Stimulated activated naive CD8-positive, alpha-beta T cell treated with anti-CD3 and anti-CD28 coated beads, Interleukin-15, amount 100 ng/mL, for 72 hours (primary cell): ENCODE measurements at regions not wholly inside any gene's neighbourhood (a gene's known extent, or its start where the extent isn't known, plus 50 kb on each side); places are given as distances from the start of the nearest gene placed in this dataset.

Experiments
- ATAC-seq: fragments of 150-1000 bp; cut with Tn5 transposase; 2 replicates; pipeline ENCODE4 v1.10.0; 2021; ENCODE audit warnings: mild to moderate bottlenecking, moderate library complexity
- DNase-seq, 2 donors: peaks; one replicate each; pipeline ENCODE4 v3.0.0; 2021 to 2022
- H3K27ac Mint-ChIP-seq, 2 donors: one replicate each; pipeline ENCODE4 v1.8.0; 2022; ENCODE audit warnings: mild to moderate bottlenecking in 2 of 2, mixed read lengths in 2 of 2, moderate library complexity in 2 of 2
- H3K27me3 Mint-ChIP-seq: one replicate; pipeline ENCODE4 v1.8.0; 2022; ENCODE audit warnings: mixed read lengths
- H3K4me1 Mint-ChIP-seq: one replicate; pipeline ENCODE4 v1.8.0; 2022; ENCODE audit warnings: mild to moderate bottlenecking, mixed read lengths
- H3K4me3 Mint-ChIP-seq, 2 donors: one replicate each; pipeline ENCODE4 v1.8.0; 2022; ENCODE audit warnings: mild to moderate bottlenecking in 2 of 2, mixed read lengths in 2 of 2, moderate library complexity in 1 of 2
- H3K9me3 Mint-ChIP-seq, 2 donors: one replicate each; pipeline ENCODE4 v1.8.0; 2022; ENCODE audit warnings: mixed read lengths in 2 of 2

GRCh38 chr4:19857380-19857779, 394.3 kb upstream of the SLIT2 start:
- Mint-ChIP-seq H3K27me3 (no peaks in the 10 kb centered on the region), H3K4me3 (no peak overlapping the region), H3K4me1 (no peaks in the 10 kb centered on the region), H3K9me3 (peaks cover 9 to 18% of the 10 kb centered on the region in 2 donors), H3K27ac (no peak overlapping the region)
- ATAC-seq = no peak
- no peak for DNase-seq

DNA sequence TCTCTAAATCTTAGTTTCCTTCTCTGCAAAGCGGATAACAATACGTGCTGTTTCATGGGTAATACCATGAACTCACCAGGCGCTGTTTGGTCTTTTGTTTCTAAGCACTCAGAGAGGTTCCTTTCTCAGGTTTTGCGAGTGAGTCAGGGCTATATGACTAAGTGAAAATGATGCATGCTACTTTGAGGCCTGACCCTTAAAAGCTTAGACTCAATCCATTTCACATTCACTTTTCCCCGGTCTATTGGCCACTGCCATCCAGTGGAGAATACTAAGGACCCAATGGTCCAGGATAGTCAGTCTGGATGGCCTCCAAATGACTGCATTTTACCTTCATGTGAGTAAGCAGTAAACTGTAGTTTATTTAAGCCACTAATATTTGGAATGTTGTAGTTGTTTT, 400.8 kb upstream of the SLIT2 start:
- Mint-ChIP-seq H3K27me3 (no peaks in the 10 kb centered on the region), H3K9me3 (peaks cover 5 to 9% of the 10 kb centered on the region in 2 donors), H3K27ac (no peak overlapping the region), H3K4me3 (no peak overlapping the region), H3K4me1 (no peaks in the 10 kb centered on the region)
- no peak for ATAC-seq
- DNase-seq = no peak

DNA sequence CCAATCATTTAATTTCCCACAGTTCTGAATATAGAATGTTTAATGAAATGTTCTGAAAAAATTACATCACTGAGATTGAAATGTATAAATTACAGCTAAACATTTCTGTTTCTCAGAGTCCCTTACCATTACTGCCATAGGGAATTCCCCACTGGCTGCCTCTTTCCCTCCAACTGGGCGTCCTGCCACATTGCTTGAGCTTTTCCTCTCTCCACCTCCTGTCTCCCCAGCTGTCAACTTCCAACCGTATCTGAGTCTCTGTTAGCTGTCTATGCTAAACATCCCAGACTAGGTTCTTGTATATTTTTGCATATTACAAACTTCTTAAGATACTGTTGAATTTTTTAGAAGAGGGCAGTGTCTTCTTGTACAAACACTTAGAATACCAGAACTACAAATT, 407.3 kb upstream of the SLIT2 start:
- no peak overlapping the region for H3K27ac Mint-ChIP-seq
- no peak overlapping the region for H3K4me3 Mint-ChIP-seq
- no peaks in the 10 kb centered on the region for H3K4me1 Mint-ChIP-seq
- ATAC-seq (no peak), DNase-seq (no peak)
- H3K9me3 Mint-ChIP-seq = peaks cover 8% of the 10 kb centered on the region in 2 donors
- no peaks in the 10 kb centered on the region for H3K27me3 Mint-ChIP-seq

DNA sequence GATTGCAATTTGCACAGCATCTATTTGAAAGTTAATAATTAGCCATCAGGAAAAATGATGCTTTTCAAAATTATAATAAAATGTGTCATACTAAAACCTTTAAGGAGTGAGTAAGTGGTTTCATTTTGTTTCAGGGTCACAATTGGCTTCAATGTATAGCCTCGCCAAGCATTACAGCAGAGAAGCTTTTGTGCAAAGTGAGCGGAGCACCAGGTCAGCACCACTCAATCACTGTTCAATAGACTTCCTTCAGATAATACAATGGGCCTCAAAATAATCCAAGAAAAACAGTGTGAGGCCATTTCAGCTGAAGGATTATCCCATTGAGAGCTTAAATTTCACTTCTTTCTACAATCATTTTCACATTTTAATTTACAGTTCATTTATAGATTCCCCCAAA, 409.2 kb upstream of the SLIT2 start:
- no peaks in the 10 kb centered on the region for H3K27me3 Mint-ChIP-seq
- DNase-seq (no peak), ATAC-seq (no peak)
- peaks cover 8% of the 10 kb centered on the region in 2 donors for H3K9me3 Mint-ChIP-seq
- H3K4me1 Mint-ChIP-seq = no peaks in the 10 kb centered on the region
- H3K27ac Mint-ChIP-seq = no peak overlapping the region
- H3K4me3 Mint-ChIP-seq = no peak overlapping the region

GRCh38 chr4:19838858-19839257, 412.8 kb upstream of the SLIT2 start:
- H3K4me3 Mint-ChIP-seq = no peak overlapping the region
- peaks cover 8 to 9% of the 10 kb centered on the region in 2 donors for H3K9me3 Mint-ChIP-seq

DNA sequence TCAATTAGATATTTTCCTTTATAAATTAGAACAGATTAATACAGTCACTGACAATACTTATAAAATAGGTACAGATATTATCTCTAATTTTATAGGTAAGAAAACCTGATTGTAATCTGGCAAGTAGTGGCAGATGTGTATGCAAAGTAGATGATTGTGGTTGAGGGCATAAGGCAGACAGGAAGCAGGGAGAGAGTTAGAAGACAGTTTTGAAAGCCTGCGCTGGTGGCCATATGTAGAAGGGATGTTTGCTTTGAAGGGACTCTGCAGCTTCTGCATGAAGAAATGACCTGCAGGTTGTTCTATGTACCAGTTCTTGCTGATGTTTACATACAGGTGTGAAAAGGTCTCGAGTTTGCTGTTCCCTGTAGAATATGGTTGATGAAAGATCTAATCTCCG, 416.3 kb upstream of the SLIT2 start:
- Mint-ChIP-seq H3K27ac (no peak overlapping the region), H3K4me3 (no peak overlapping the region), H3K4me1 (no peaks in the 10 kb centered on the region), H3K27me3 (no peaks in the 10 kb centered on the region), H3K9me3 (peaks cover 3 to 4% of the 10 kb centered on the region in 2 donors)
- ATAC-seq = no peak
- no peak for DNase-seq

More at GRCh38 chr4:19838858-19839257, 412.8 kb upstream of the SLIT2 start:
- no peak overlapping the region for H3K27ac Mint-ChIP-seq
- no peaks in the 10 kb centered on the region for H3K27me3 Mint-ChIP-seq
- DNase-seq (no peak), ATAC-seq (no peak)
- H3K4me1 Mint-ChIP-seq = no peaks in the 10 kb centered on the region

GRCh38 chr4:19832411-19832810, 419.3 kb upstream of the SLIT2 start:
- Mint-ChIP-seq H3K4me1 (no peaks in the 10 kb centered on the region), H3K27ac (no peak overlapping the region), H3K4me3 (no peak overlapping the region), H3K9me3 (peaks cover 10 to 12% of the 10 kb centered on the region in 2 donors), H3K27me3 (no peaks in the 10 kb centered on the region)
- DNase-seq = no peak
- ATAC-seq = no peak

DNA sequence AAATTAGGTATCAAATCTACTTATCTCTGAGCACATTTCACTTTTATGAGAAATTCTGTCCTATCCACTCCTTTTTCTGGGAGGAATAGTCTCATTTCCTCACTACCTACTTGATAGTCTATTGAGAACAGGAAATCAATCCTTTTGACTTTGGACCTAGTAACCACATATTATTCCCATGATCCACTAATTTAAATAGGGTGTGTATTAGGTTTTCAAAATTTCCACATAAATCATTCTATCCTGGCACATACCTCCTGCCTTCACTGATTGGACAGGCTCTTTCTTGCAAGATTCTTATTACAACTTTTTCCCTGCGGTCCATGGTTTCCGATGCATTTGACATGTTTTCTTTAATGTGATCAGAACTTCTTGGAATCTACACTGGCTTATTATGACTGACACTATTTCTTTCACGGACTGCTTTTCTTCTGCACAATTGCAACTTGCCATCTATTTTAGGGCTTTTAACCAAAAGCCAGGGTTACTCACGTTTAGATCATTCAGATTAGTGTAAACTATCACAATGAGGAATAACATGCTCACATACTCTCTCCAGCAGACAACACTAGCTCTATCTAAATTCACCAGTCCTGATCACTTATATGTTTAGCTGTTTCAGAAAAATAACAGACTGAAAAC, 419.9 kb upstream of the SLIT2 start:
- ATAC-seq (no peak), DNase-seq (no peak)
- Mint-ChIP-seq H3K27me3 (no peaks in the 10 kb centered on the region), H3K27ac (no peak overlapping the region), H3K4me3 (no peak overlapping the region), H3K4me1 (no peaks in the 10 kb centered on the region), H3K9me3 (peaks cover 8 to 10% of the 10 kb centered on the region in 2 donors)

DNA sequence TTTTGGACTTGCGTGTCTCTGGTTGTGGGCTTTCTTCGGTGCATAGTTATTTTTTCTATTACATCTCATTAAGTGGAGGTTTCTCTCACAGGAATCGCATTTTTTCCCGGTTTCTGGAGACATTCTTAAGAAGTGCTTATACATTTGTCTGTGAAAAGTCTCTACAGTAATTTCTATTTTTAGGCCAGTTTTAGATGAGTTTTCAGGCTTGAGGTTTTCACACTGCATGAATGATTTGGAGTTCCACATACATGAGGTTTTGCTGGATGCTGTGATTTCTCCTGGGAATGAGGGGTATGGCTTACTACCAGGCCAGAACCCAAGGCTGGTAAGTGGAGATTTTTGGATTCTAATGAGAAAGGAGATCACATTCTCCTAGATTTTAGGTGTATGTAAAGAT, 422.6 kb upstream of the SLIT2 start:
- no peak for DNase-seq
- Mint-ChIP-seq H3K4me1 (no peaks in the 10 kb centered on the region), H3K4me3 (no peak overlapping the region), H3K27me3 (no peaks in the 10 kb centered on the region), H3K27ac (no peak overlapping the region), H3K9me3 (peaks cover 7 to 10% of the 10 kb centered on the region in 2 donors)
- ATAC-seq = no peak

GRCh38 chr4:19823781-19824180, 427.9 kb upstream of the SLIT2 start:
- H3K4me3 Mint-ChIP-seq = no peak overlapping the region
- no peaks in the 10 kb centered on the region for H3K27me3 Mint-ChIP-seq
- no peak for ATAC-seq
- H3K27ac Mint-ChIP-seq = no peak overlapping the region
- DNase-seq = no peak
- no peaks in the 10 kb centered on the region for H3K4me1 Mint-ChIP-seq
- peaks cover 7 to 10% of the 10 kb centered on the region in 2 donors for H3K9me3 Mint-ChIP-seq

DNA sequence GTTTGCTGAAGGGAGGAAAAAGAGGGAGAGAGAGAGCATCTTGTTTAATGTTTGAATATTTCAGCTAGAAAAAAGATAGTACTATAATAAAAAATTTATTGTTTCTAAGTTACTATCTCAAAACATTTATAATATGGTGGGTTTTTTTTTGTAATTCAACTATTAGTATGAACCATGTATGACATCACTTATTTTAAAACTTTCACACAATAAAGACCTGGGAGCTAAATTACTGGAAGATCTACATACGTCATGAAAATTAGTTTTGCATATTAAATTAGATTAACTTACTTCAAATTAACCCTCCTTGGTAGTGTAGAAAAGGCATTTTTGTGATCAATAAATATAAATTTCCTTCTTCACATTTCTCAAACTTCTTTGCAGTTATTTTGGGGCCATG, 432.0 kb upstream of the SLIT2 start:
- Mint-ChIP-seq H3K9me3 (peaks cover 0 to 18% of the 10 kb centered on the region in 2 donors), H3K4me3 (no peak overlapping the region), H3K27ac (no peak overlapping the region), H3K4me1 (no peaks in the 10 kb centered on the region), H3K27me3 (no peaks in the 10 kb centered on the region)
- ATAC-seq (no peak), DNase-seq (no peak)

DNA sequence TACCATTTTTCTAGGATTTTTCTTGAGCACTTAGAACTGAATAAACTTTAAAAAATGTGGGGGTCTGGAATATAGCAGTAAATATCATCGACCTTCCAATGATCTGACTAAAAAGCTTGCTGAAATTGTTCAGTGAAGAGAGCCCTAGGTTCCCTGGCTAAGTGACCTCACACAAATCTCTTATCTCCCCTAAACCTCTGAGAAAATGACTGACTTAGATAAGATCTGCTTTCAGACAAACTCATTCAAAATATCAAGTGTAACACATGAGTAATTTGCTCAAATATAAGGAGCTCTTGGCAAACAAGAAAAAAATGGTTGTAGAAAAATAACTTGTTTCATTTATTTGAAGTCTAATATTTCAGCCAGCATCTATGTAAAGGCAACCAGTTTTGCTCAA, 441.7 kb upstream of the SLIT2 start:
- DNase-seq (no peak), ATAC-seq (no peak)
- Mint-ChIP-seq H3K9me3 (peaks cover 0 to 2% of the 10 kb centered on the region in 2 donors), H3K4me3 (no peak overlapping the region), H3K27me3 (no peaks in the 10 kb centered on the region), H3K27ac (no peak overlapping the region), H3K4me1 (no peaks in the 10 kb centered on the region)

DNA sequence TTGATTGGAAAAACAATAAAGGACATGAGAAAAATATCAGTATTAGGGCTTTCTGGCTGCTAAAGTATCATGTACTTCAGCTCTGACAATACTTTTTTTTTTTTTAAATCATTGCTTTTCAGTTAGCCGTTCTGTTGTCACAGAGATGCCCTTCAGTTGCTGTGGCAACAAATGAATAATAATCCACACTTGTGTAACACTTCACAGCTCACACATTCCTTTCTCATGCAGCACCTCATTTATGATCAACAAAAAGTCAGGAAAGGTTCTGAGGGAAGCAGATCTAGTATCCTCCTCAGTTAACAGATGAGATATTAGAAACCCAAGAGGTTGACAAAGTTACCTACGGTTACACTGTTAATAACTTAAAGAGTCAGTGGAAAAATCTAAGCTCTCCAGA, 444.2 kb upstream of the SLIT2 start:
- H3K4me3 Mint-ChIP-seq = no peak overlapping the region
- H3K9me3 Mint-ChIP-seq = peaks cover 0 to 8% of the 10 kb centered on the region in 2 donors
- H3K27me3 Mint-ChIP-seq = no peaks in the 10 kb centered on the region
- no peak overlapping the region for H3K27ac Mint-ChIP-seq
- DNase-seq = no peak
- H3K4me1 Mint-ChIP-seq = no peaks in the 10 kb centered on the region
- ATAC-seq = no peak

DNA sequence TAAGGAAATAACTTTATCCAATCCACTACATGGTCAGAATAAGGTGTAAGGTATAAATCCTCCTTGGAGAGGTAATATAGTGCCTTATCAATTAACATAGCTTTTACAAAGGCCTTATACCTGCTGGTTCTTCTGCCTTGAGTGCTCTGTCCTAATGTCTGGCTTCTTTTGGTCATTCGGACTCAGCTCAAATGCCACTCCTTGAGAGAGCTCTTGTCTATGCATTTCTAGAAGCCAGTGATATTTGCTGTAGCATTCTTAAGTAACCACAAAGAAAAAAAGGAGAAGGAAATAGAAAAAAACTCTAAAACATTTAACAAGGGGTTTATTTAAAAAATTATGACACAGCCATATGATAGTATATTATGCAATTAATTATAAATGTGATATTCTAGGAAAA, 444.8 kb upstream of the SLIT2 start:
- ATAC-seq = no peak
- Mint-ChIP-seq H3K9me3 (peaks cover 0 to 8% of the 10 kb centered on the region in 2 donors), H3K4me1 (no peaks in the 10 kb centered on the region), H3K27ac (no peak overlapping the region), H3K4me3 (no peak overlapping the region), H3K27me3 (no peaks in the 10 kb centered on the region)
- DNase-seq = no peak

DNA sequence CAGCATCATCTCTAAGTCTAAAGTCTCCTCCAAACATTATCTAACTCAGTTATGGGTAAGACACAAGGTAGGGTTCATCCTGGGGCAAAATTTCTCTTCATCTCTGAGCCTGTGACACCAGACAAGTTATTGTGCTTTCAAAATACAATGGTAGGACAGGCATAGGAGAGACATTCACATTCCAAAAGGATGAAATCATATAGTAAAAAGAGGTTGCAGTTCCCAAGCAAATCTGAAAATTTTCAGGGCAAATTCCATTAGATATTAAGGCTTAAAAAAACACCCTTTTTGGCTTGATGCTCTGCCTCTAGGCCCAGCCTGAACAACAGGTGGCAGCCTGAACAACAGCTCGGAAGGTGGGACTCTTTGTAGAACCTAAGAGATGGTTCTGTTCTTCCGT, 448.3 kb upstream of the SLIT2 start:
- H3K4me3 Mint-ChIP-seq = no peak overlapping the region
- H3K4me1 Mint-ChIP-seq = no peaks in the 10 kb centered on the region
- no peak overlapping the region for H3K27ac Mint-ChIP-seq
- DNase-seq (no peak), ATAC-seq (no peak)
- H3K9me3 Mint-ChIP-seq = peaks cover 0 to 8% of the 10 kb centered on the region in 2 donors
- H3K27me3 Mint-ChIP-seq = no peaks in the 10 kb centered on the region

GRCh38 chr4:19793831-19794230, 457.9 kb upstream of the SLIT2 start:
- no peak for ATAC-seq
- peaks cover 7 to 23% of the 10 kb centered on the region in 2 donors for H3K9me3 Mint-ChIP-seq
- no peak for DNase-seq
- H3K4me1 Mint-ChIP-seq = no peaks in the 10 kb centered on the region
- no peak overlapping the region for H3K4me3 Mint-ChIP-seq
- H3K27ac Mint-ChIP-seq = no peak overlapping the region
- H3K27me3 Mint-ChIP-seq = no peaks in the 10 kb centered on the region

DNA sequence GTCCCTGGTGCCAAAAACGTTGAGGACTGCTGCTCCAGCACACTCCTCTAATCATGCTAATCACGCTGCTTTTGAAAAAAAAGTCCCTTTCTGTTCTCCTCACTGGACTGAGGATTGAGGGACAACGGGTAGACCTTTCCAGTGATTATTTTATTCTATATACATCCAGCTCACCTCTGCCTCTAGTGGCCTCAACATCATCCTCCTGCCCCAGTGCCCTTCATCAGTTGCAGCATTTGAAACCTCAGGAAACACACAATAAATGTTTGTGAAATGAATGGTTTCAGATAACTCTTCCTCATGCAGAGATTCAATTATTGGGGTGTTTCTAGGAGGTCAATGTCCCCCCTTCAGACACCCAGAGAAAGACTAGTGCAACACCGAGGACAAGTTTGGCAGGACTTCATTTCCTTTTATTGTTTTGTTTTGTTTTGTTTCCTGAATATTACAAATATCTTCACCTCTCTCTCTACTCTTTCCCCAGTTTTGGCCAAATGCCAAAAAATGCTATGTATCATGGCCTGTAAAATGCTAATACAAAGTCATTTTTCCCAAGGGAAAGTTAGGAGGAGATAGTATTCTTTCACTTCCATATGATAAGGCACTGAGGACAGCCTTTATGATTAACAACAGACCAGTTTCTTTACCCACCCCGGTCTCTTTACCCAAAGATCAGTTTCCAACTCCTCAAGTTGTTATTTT, 460.1 kb upstream of the SLIT2 start:
- H3K4me3 Mint-ChIP-seq = no peak overlapping the region
- no peak overlapping the region for H3K27ac Mint-ChIP-seq
- no peak for ATAC-seq
- DNase-seq = no peak
- no peaks in the 10 kb centered on the region for H3K4me1 Mint-ChIP-seq
- no peaks in the 10 kb centered on the region for H3K27me3 Mint-ChIP-seq
- H3K9me3 Mint-ChIP-seq = peaks cover 4 to 8% of the 10 kb centered on the region in 2 donors
